H1 (cell line): ENCODE measurements at regions not wholly inside any gene's neighbourhood (a gene's known extent, or its start where the extent isn't known, plus 50 kb on each side); places are given as distances from the start of the nearest gene placed in this dataset.
A peak's percentile ranks its signal among the peaks of the same experiment; 100 is the strongest.

Source experiments
- CTCF ChIA-PET: fragments of 300-600 bp; sonication (Branson Sonifier 250); formaldehyde crosslinking; loops from one replicate; lab custom pipeline; 2021; ENCODE audit not compliant: partially characterized antibody; lab: Charles Lee
- POLR2A ChIA-PET: fragments of 300-600 bp; sonication (Branson Sonifier 250); formaldehyde crosslinking; loops from one replicate; lab custom pipeline; 2021; ENCODE audit warnings: inconsistent platforms; ENCODE audit not compliant: partially characterized antibody; lab: Charles Lee
- DNase-seq, 2 experiments: peaks; one replicate each; pipeline versions ENCODE4 v3.0.0 to v3.0.0-alpha.2; 2010 to 2022; ENCODE audit warnings: low spot score in 2 of 2, low read depth in 1 of 2, mixed read lengths in 1 of 2
- FAIRE-seq: peaks from 2 replicates; lab custom pipeline; 2011; peaks lifted over from hg19 to GRCh38; lab: Jason Lieb, UNC
- H2AFZ ChIP-seq: 2 replicates; pipeline ENCODE4 v1.8.1; 2012; ENCODE audit warnings: low read length, inconsistent platforms
- H2AK5ac ChIP-seq: 2 replicates; pipeline ENCODE4 v1.6.1; 2013; ENCODE audit warnings: low read depth, low read length
- H2BK120ac ChIP-seq: replicated peaks from 2 replicates; pipeline ENCODE3; 2013; ENCODE audit warnings: low read depth, low read length, inconsistent platforms
- H2BK12ac ChIP-seq: 2 replicates; pipeline ENCODE4 v1.6.1; 2013; ENCODE audit warnings: low read depth, low read length
- H2BK15ac ChIP-seq: 2 replicates; pipeline ENCODE4 v1.6.1; 2013; ENCODE audit warnings: low read length
- H2BK20ac ChIP-seq: 2 replicates; pipeline ENCODE4 v1.6.1; 2013; ENCODE audit warnings: low read length
- H2BK5ac ChIP-seq: 2 replicates; pipeline ENCODE4 v1.6.1; 2013; ENCODE audit warnings: low read depth, low read length
- H3K14ac ChIP-seq: 2 replicates; pipeline ENCODE4 v1.6.1; 2013; ENCODE audit warnings: inconsistent platforms; ENCODE audit not compliant: insufficient read length
- H3K18ac ChIP-seq: 2 replicates; pipeline ENCODE4 v1.6.1; 2013; ENCODE audit warnings: low read length; ENCODE audit errors: extremely low read depth
- H3K23ac ChIP-seq: 2 replicates; pipeline ENCODE4 v1.6.1; 2013; ENCODE audit warnings: inconsistent platforms; ENCODE audit not compliant: insufficient read length
- H3K23me2 ChIP-seq: 2 replicates; pipeline ENCODE4 v1.6.1; 2013; ENCODE audit warnings: low read depth, low read length
- H3K27ac ChIP-seq: 2 replicates; pipeline ENCODE4 v1.6.1; 2011; ENCODE audit warnings: low read depth, low read length, inconsistent platforms
- H3K27me3 ChIP-seq, 4 experiments: replicated peaks in 1 of 4; 1 replicate in 1 of 4; 2 replicates in 3 of 4; pipeline versions ENCODE4 v1.6.1 to v1.8.1; 2011 to 2013; ENCODE audit warnings: low read length in 3 of 4, mild to moderate bottlenecking in 3 of 4, inconsistent platforms in 2 of 4, mixed read lengths in 2 of 4, moderate library complexity in 1 of 4; ENCODE audit not compliant: control insufficient read depth in 3 of 4, insufficient read depth in 3 of 4; ENCODE audit errors: extremely low read depth in 1 of 4
- H3K36me3 ChIP-seq, 4 experiments: 2 replicates each; pipeline versions ENCODE4 v1.6.1 to v1.8.1; 2011 to 2013; ENCODE audit warnings: mild to moderate bottlenecking in 4 of 4, low read length in 3 of 4, moderate library complexity in 2 of 4, control low read depth in 1 of 4, inconsistent platforms in 1 of 4; ENCODE audit not compliant: insufficient read depth in 4 of 4, control insufficient read depth in 2 of 4
- H3K4ac ChIP-seq: replicated peaks from 2 replicates; pipeline ENCODE3; 2013; ENCODE audit warnings: low read length, low read depth, mixed read lengths, inconsistent platforms; ENCODE audit not compliant: insufficient read length
- H3K4me1 ChIP-seq, 4 experiments: replicated peaks in 1 of 4; 1 replicate in 1 of 4; 2 replicates in 3 of 4; pipeline versions ENCODE4 v1.6.1 to v1.8.1; 2011 to 2013; ENCODE audit warnings: low read length in 3 of 4, inconsistent platforms in 2 of 4, mixed read lengths in 1 of 4; ENCODE audit not compliant: insufficient read depth in 4 of 4, control insufficient read depth in 3 of 4
- H3K4me2 ChIP-seq, 2 experiments: 2 replicates each; pipeline versions ENCODE4 v1.6.1 to v1.8.1; 2011 to 2013; ENCODE audit warnings: low read depth in 2 of 2, low read length in 2 of 2, control low read depth in 1 of 2, inconsistent platforms in 1 of 2, mild to moderate bottlenecking in 1 of 2; ENCODE audit not compliant: insufficient read depth in 1 of 2
- H3K4me3 ChIP-seq, 4 experiments: fragments of 200-600, 300-600 bp in 1 of 4; sonication (generic), shearing (Covaris generic), sonication (Bioruptor Twin) in 1 of 4; 2 replicates each; pipeline versions ENCODE4 v1.5.1 to v1.8.1; 2011 to 2016; ENCODE audit warnings: low read length in 4 of 4, low read depth in 3 of 4, control low read depth in 2 of 4, inconsistent platforms in 2 of 4, mild to moderate bottlenecking in 2 of 4, mixed read lengths in 1 of 4, moderate library complexity in 1 of 4; ENCODE audit not compliant: insufficient read depth in 2 of 4; ENCODE audit errors: extremely low read depth in 1 of 4
- H3K56ac ChIP-seq: replicated peaks from 2 replicates; pipeline ENCODE3; 2013; ENCODE audit warnings: low read depth, mild to moderate bottlenecking, mixed read lengths, low read length, inconsistent platforms; ENCODE audit not compliant: insufficient read length
- H3K79me1 ChIP-seq: 2 replicates; pipeline ENCODE4 v1.6.1; 2013; ENCODE audit warnings: low read depth, low read length, control low read depth
- H3K79me2 ChIP-seq, 2 experiments: 2 replicates each; pipeline versions ENCODE4 v1.6.1 to v1.8.1; 2012 to 2013; ENCODE audit warnings: low read length in 2 of 2, mild to moderate bottlenecking in 2 of 2, inconsistent platforms in 1 of 2; ENCODE audit not compliant: insufficient read depth in 2 of 2, control insufficient read depth in 1 of 2
- H3K9ac ChIP-seq, 4 experiments: replicated peaks in 1 of 4; 1 replicate in 1 of 4; 2 replicates in 3 of 4; pipeline versions ENCODE4 v1.6.1 to v1.8.1; 2011 to 2013; ENCODE audit warnings: low read depth in 3 of 4, low read length in 3 of 4, control low read depth in 2 of 4, mild to moderate bottlenecking in 2 of 4, moderate library complexity in 2 of 4, inconsistent platforms in 1 of 4; ENCODE audit errors: extremely low read depth in 1 of 4
- H3K9me3 ChIP-seq, 2 experiments: 2 replicates each; pipeline versions ENCODE4 v1.6.1 to v1.8.1; 2012 to 2013; ENCODE audit warnings: mild to moderate bottlenecking in 2 of 2, moderate library complexity in 2 of 2, control low read depth in 1 of 2, inconsistent platforms in 1 of 2, low read depth in 1 of 2, low read length in 1 of 2, mixed read lengths in 1 of 2; ENCODE audit not compliant: insufficient read depth in 2 of 2
- H4K20me1 ChIP-seq, 2 experiments: replicated peaks in 1 of 2; 2 replicates each; pipeline versions ENCODE3 to v1.8.1; 2011 to 2013; ENCODE audit warnings: inconsistent platforms in 2 of 2, low read length in 2 of 2, mild to moderate bottlenecking in 1 of 2; ENCODE audit not compliant: insufficient read depth in 2 of 2, control insufficient read depth in 1 of 2
- H4K5ac ChIP-seq: 2 replicates; pipeline ENCODE4 v1.6.1; 2013; ENCODE audit warnings: low read length, low read depth, mixed read lengths, inconsistent platforms; ENCODE audit not compliant: insufficient read length
- H4K8ac ChIP-seq: 2 replicates; pipeline ENCODE4 v1.8.0; 2013; ENCODE audit warnings: mild to moderate bottlenecking, moderate library complexity, low read length, inconsistent platforms; ENCODE audit not compliant: insufficient read depth; ENCODE audit errors: extremely low read depth
- H4K91ac ChIP-seq: replicated peaks from 2 replicates; pipeline ENCODE3; 2013; ENCODE audit warnings: low read length, mixed read lengths, inconsistent platforms; ENCODE audit not compliant: insufficient read length
- BACH1 ChIP-seq: IDR thresholded peaks from 2 replicates; pipeline ENCODE4 v1.6.1; 2012; ENCODE audit warnings: low read length, improper control_type of control experiment
- FOSL1 ChIP-seq: IDR thresholded peaks from 2 replicates; pipeline ENCODE4 v1.6.1; 2011; ENCODE audit warnings: mild to moderate bottlenecking, low read depth, low read length, moderate library complexity; ENCODE audit not compliant: insufficient read depth
- HDAC2 ChIP-seq, 2 experiments: fragments of 300-600 bp in 1 of 2; sonication (generic) in 1 of 2; IDR thresholded peaks; 2 replicates each; pipeline ENCODE4 v1.6.1; 2011 to 2012; ENCODE audit warnings: low read depth in 2 of 2, low read length in 2 of 2, mild to moderate bottlenecking in 2 of 2, moderate library complexity in 2 of 2, borderline replicate concordance in 1 of 2, inconsistent platforms in 1 of 2
- JUN ChIP-seq: IDR thresholded peaks from 2 replicates; pipeline ENCODE4 v1.6.1; 2011; ENCODE audit warnings: low read depth, mild to moderate bottlenecking, improper control_type of control experiment, low read length
- KDM4A ChIP-seq: IDR thresholded peaks from one replicate; pipeline ENCODE4 v1.7.1; 2012; ENCODE audit warnings: low read depth, mild to moderate bottlenecking, moderate library complexity, low read length, inconsistent platforms; ENCODE audit not compliant: severe bottlenecking
- NRF1 ChIP-seq: IDR thresholded peaks from 2 replicates; pipeline ENCODE4 v1.6.1; 2011; ENCODE audit warnings: mild to moderate bottlenecking, low read depth, low read length, improper control_type of control experiment
- SIRT6 ChIP-seq: IDR thresholded peaks from one replicate; pipeline ENCODE4 v1.7.1; 2012; ENCODE audit warnings: low read length, inconsistent platforms
- SP2 ChIP-seq: IDR thresholded peaks from 2 replicates; pipeline ENCODE4 v1.6.1; 2012; ENCODE audit warnings: mild to moderate bottlenecking, low read length, inconsistent platforms
- SP4 ChIP-seq: IDR thresholded peaks from 2 replicates; pipeline ENCODE4 v1.6.1; 2012; ENCODE audit warnings: low read length, inconsistent platforms
- SRF ChIP-seq: IDR thresholded peaks from 2 replicates; pipeline ENCODE4 v1.6.1; 2011; ENCODE audit warnings: mild to moderate bottlenecking, low read depth, low read length, moderate library complexity
- TBP ChIP-seq: IDR thresholded peaks from 2 replicates; pipeline ENCODE4 v1.6.1; 2011; ENCODE audit warnings: low read depth, low read length, improper control_type of control experiment
- WGBS, 2 experiments: shearing (Covaris generic) in 1 of 2; methylation state at CpG; one replicate each; pipeline versions ENCODE4 v1.1.6 to v1.1.7; 2013 to 2015; ENCODE audit warnings: low lambda C conversion rate in 2 of 2, mixed read lengths in 2 of 2, inconsistent platforms in 1 of 2, low coverage in 1 of 2, missing lambda C conversion rate in 1 of 2; ENCODE audit not compliant: insufficient replicate concordance in 2 of 2, insufficient coverage in 1 of 2, insufficient read length in 1 of 2; ENCODE audit errors: extremely low coverage in 1 of 2, missing lambda C conversion rate in 1 of 2; 5-methylcytosine and 5-hydroxymethylcytosine counted together
- TF ChIP-seq, protein P1 (sequence below): IDR thresholded peaks from 2 replicates; pipeline ENCODE4 v1.6.1; 2012; ENCODE audit warnings: low read length, inconsistent platforms
- TF ChIP-seq, protein P2 (sequence below): IDR thresholded peaks from 2 replicates; pipeline ENCODE4 v1.6.1; 2012; ENCODE audit warnings: inconsistent platforms

DNA sequence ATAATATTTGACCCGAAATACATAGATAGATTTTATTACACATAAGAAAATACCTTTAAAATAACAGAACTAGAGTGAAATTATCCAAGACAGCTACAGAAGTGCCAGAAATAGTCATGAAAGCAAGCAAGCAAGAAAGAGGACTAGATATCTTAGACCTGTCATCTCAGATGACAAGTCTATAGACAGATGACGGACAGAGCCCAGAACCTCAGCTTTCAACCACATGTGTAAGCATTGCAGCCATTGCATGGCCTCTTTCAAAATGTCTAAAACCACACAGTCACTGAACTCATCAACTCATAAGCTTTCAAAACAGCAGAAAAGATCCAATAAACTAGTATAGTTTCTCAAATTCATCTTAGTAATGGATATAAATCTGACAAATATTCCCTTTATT lies 59.8 kb upstream of the FHIT start:
- no peaks in the 10 kb centered on the region for H3K36me3 ChIP-seq
- CTCF ChIA-PET = interaction anchor here (1.7 kb wide), 1 partner anchor 71 kb away, joined by 6 read pairs; no protein-coding TSS in a partner anchor
- H2BK5ac ChIP-seq = no peak overlapping the region
- no peak overlapping the region for H2BK15ac ChIP-seq
- no peaks in the 10 kb centered on the region for H3K23me2 ChIP-seq
- POLR2A ChIA-PET = no interaction called here
- no peak overlapping the region for H2BK20ac ChIP-seq
- no peak overlapping the region for H4K91ac ChIP-seq
- no peaks in the 10 kb centered on the region for H4K20me1 ChIP-seq
- no peaks in the 10 kb centered on the region for H3K79me1 ChIP-seq
- no peak overlapping the region for H3K4ac ChIP-seq
- no peak overlapping the region for H2AFZ ChIP-seq
- no peak overlapping the region for H3K9ac ChIP-seq
- H3K4me2 ChIP-seq = no peak overlapping the region
- FAIRE-seq (peak; percentile 50), DNase-seq (no peak)
- H4K8ac ChIP-seq = no peak overlapping the region
- no peak overlapping the region for H3K27ac ChIP-seq
- WGBS, 2 experiments = 89% methylated on average over 2 of the region's 2 CpGs; no CpG with 5 or more reads in 1 of the 2 experiments
- H3K27me3 ChIP-seq = no peaks in the 10 kb centered on the region
- no peak overlapping the region for H3K4me3 ChIP-seq
- no peak overlapping the region for H2AK5ac ChIP-seq
- H3K9me3 ChIP-seq = no peaks in the 10 kb centered on the region
- H2BK120ac ChIP-seq = no peak overlapping the region
- no peak overlapping the region for H3K18ac ChIP-seq
- H3K79me2 ChIP-seq = no peaks in the 10 kb centered on the region
- H4K5ac ChIP-seq = no peak overlapping the region
- H2BK12ac ChIP-seq = no peak overlapping the region
- H3K14ac ChIP-seq = no peak overlapping the region
- no peaks in the 10 kb centered on the region for H3K4me1 ChIP-seq
- H3K56ac ChIP-seq = no peak overlapping the region
- H3K23ac ChIP-seq = no peak overlapping the region
- no peak for TF ChIP-seq KDM4A
- TF ChIP-seq SP2 = no peak
- TF ChIP-seq SRF = no peak
- TF ChIP-seq SP4 = no peak
- TF ChIP-seq, protein P1, sequence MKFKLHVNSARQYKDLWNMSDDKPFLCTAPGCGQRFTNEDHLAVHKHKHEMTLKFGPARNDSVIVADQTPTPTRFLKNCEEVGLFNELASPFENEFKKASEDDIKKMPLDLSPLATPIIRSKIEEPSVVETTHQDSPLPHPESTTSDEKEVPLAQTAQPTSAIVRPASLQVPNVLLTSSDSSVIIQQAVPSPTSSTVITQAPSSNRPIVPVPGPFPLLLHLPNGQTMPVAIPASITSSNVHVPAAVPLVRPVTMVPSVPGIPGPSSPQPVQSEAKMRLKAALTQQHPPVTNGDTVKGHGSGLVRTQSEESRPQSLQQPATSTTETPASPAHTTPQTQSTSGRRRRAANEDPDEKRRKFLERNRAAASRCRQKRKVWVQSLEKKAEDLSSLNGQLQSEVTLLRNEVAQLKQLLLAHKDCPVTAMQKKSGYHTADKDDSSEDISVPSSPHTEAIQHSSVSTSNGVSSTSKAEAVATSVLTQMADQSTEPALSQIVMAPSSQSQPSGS = no peak
- no peak for TF ChIP-seq SIRT6
- no peak for TF ChIP-seq FOSL1
- TF ChIP-seq NRF1 = no peak
- TF ChIP-seq, protein P2, sequence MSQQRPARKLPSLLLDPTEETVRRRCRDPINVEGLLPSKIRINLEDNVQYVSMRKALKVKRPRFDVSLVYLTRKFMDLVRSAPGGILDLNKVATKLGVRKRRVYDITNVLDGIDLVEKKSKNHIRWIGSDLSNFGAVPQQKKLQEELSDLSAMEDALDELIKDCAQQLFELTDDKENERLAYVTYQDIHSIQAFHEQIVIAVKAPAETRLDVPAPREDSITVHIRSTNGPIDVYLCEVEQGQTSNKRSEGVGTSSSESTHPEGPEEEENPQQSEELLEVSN = no peak
- no peak for TF ChIP-seq TBP
- no peak for TF ChIP-seq BACH1
- TF ChIP-seq HDAC2 (IDR thresholded peaks at IDR 0.05; ENCODE audit: borderline replicate concordance in 1 of 2, low read depth in 2 of 2, low read length in 2 of 2) = no peak
- TF ChIP-seq JUN = no peak
